ENCODE measurements at regions not wholly inside any gene's neighbourhood (a gene's known extent, or its start where the extent isn't known, plus 50 kb on each side); places are given as distances from the start of the nearest gene placed in this dataset.

DNA sequence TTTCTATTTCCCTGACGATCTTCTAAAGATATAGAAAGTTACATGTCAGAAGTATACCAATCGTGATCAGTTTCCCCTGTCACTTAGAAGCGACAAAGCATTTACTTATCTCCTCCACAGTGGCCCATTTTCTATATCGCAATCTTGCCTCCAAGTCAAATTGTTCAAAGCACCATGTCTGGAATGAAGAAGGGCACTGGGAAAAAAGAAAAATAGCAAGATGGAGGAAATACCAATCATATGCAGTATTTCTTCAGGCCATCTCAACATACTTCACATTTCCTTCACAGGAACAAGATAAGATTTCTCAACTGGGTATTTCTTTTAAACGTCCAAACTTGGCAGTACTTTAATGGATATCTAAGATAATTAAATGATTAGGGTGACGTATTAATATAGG lies 63.3 kb upstream of the IL6 start:
- TF ChIP-seq EGR1 (IDR thresholded peaks at IDR 0.05; ENCODE audit: low read depth in 2 of 2) = no peak
- no peak for TF ChIP-seq FOXA1 (IDR thresholded peaks at IDR 0.05)
- no peak for TF ChIP-seq CTCF (IDR thresholded peaks at IDR 0.05; ENCODE audit: low read depth, low read length, missing input control)
- no peak for TF ChIP-seq JUND (IDR thresholded peaks at IDR 0.05)
- TF ChIP-seq SP1 (IDR thresholded peaks at IDR 0.05) = no peak
- TF ChIP-seq RAD21 (IDR thresholded peaks at IDR 0.05) = no peak

Data from liver (tissue), 3 donors.